H9 (cell line): ENCODE measurements at regions not wholly inside any gene's neighbourhood (a gene's known extent, or its start where the extent isn't known, plus 50 kb on each side); places are given as distances from the start of the nearest gene placed in this dataset.

Source experiments
- DNase-seq: peaks from one replicate; pipeline ENCODE4 v3.0.0-alpha.2; 2017
- H2AFZ ChIP-seq: one replicate; pipeline ENCODE4 v1.6.1; 2013; ENCODE audit warnings: mild to moderate bottlenecking, low read length, control low read depth, moderate library complexity
- H2AK5ac ChIP-seq: 2 replicates; pipeline ENCODE4 v1.6.1; 2013; ENCODE audit warnings: low read length, control low read depth, mixed read lengths; ENCODE audit not compliant: insufficient read length
- H2BK120ac ChIP-seq: one replicate; pipeline ENCODE4 v1.6.1; 2013; ENCODE audit warnings: low read depth, mild to moderate bottlenecking, low read length, control low read depth, inconsistent platforms; ENCODE audit not compliant: poor library complexity, severe bottlenecking
- H2BK12ac ChIP-seq: 2 replicates; pipeline ENCODE4 v1.6.1; 2013; ENCODE audit warnings: low read length, control low read depth, mixed read lengths, low read depth; ENCODE audit not compliant: insufficient read length
- H2BK15ac ChIP-seq: 2 replicates; pipeline ENCODE4 v1.6.1; 2013; ENCODE audit warnings: low read depth, low read length, control low read depth
- H2BK20ac ChIP-seq: one replicate; pipeline ENCODE4 v1.6.1; 2013; ENCODE audit warnings: low read depth, mild to moderate bottlenecking, low read length, control low read depth, inconsistent platforms; ENCODE audit not compliant: poor library complexity, severe bottlenecking
- H2BK5ac ChIP-seq: 2 replicates; pipeline ENCODE4 v1.6.1; 2013; ENCODE audit warnings: low read length, control low read depth, mixed read lengths; ENCODE audit not compliant: insufficient read length
- H3K14ac ChIP-seq: 2 replicates; pipeline ENCODE4 v1.6.1; 2013; ENCODE audit warnings: low read length, control low read depth; ENCODE audit not compliant: insufficient read depth
- H3K18ac ChIP-seq: 2 replicates; pipeline ENCODE4 v1.6.1; 2013; ENCODE audit warnings: low read depth, mild to moderate bottlenecking, mixed read lengths, low read length, control low read depth; ENCODE audit not compliant: insufficient read length
- H3K23ac ChIP-seq: 2 replicates; pipeline ENCODE4 v1.6.1; 2013; ENCODE audit warnings: low read length, control low read depth, mixed read lengths, low read depth; ENCODE audit not compliant: insufficient read length
- H3K23me2 ChIP-seq: 2 replicates; pipeline ENCODE4 v1.6.1; 2013; ENCODE audit warnings: low read depth, mild to moderate bottlenecking, mixed read lengths, low read length, control low read depth; ENCODE audit not compliant: insufficient read length, poor library complexity, severe bottlenecking
- H3K27ac ChIP-seq: 2 replicates; pipeline ENCODE4 v1.5.1; 2013; ENCODE audit warnings: low read length, control low read depth, mixed read lengths, low read depth; ENCODE audit not compliant: insufficient read length
- H3K27me3 ChIP-seq: 2 replicates; pipeline ENCODE4 v1.6.1; 2013; ENCODE audit warnings: low read length, control low read depth, inconsistent platforms; ENCODE audit not compliant: insufficient read depth
- H3K4ac ChIP-seq: 2 replicates; pipeline ENCODE4 v1.6.1; 2013; ENCODE audit warnings: low read depth, mild to moderate bottlenecking, control low read depth, inconsistent platforms, low read length, moderate library complexity
- H3K4me1 ChIP-seq: 2 replicates; pipeline ENCODE4 v1.6.1; 2013; ENCODE audit warnings: low read length, control low read depth, inconsistent platforms; ENCODE audit not compliant: insufficient read depth
- H3K4me2 ChIP-seq: 2 replicates; pipeline ENCODE4 v1.6.1; 2013; ENCODE audit warnings: low read length, control low read depth, mixed read lengths; ENCODE audit not compliant: insufficient read length, insufficient read depth
- H3K56ac ChIP-seq: 2 replicates; pipeline ENCODE4 v1.6.1; 2013; ENCODE audit warnings: low read depth, mild to moderate bottlenecking, mixed read lengths, low read length, control low read depth; ENCODE audit not compliant: insufficient read length
- H3K79me1 ChIP-seq: 2 replicates; pipeline ENCODE4 v1.6.1; 2013; ENCODE audit warnings: low read depth, mild to moderate bottlenecking, moderate library complexity, low read length, control low read depth, inconsistent platforms; ENCODE audit not compliant: insufficient read depth, poor library complexity, severe bottlenecking
- H3K79me2 ChIP-seq: 2 replicates; pipeline ENCODE4 v1.6.1; 2013; ENCODE audit warnings: low read length, control low read depth, inconsistent platforms; ENCODE audit not compliant: insufficient read depth
- H3K9ac ChIP-seq: 2 replicates; pipeline ENCODE4 v1.6.1; 2013; ENCODE audit warnings: low read length, control low read depth, mixed read lengths; ENCODE audit not compliant: insufficient read length; ENCODE audit errors: extremely low read depth
- H3K9me3 ChIP-seq: one replicate; pipeline ENCODE4 v1.6.1; 2013; ENCODE audit warnings: low read depth, low read length, inconsistent platforms; ENCODE audit not compliant: control insufficient read depth
- H3T11ph ChIP-seq: one replicate; pipeline ENCODE4 v1.6.1; 2013; ENCODE audit warnings: mild to moderate bottlenecking, low read length, control low read depth, inconsistent platforms
- H4K20me1 ChIP-seq: one replicate; pipeline ENCODE4 v1.6.1; 2013; ENCODE audit not compliant: control insufficient read depth, insufficient read length, insufficient read depth
- H4K5ac ChIP-seq: 2 replicates; pipeline ENCODE4 v1.6.1; 2013; ENCODE audit warnings: low read depth, mild to moderate bottlenecking, mixed read lengths, low read length, control low read depth; ENCODE audit not compliant: insufficient read length
- H4K8ac ChIP-seq: replicated peaks from 2 replicates; pipeline ENCODE4 v1.6.1; 2013; ENCODE audit warnings: low read length, control low read depth, mixed read lengths, low read depth; ENCODE audit not compliant: insufficient read length
- H4K91ac ChIP-seq: 2 replicates; pipeline ENCODE4 v1.6.1; 2013; ENCODE audit warnings: low read depth, mild to moderate bottlenecking, moderate library complexity, mixed read lengths, low read length, control low read depth; ENCODE audit not compliant: insufficient read length
- H3K27ac Mint-ChIP-seq, 3 experiments: 2 replicates in 2 of 3; 3 replicates in 1 of 3; pipeline ENCODE4 v1.8.0; 2020 to 2021; ENCODE audit warnings: mixed read lengths in 3 of 3, mild to moderate bottlenecking in 1 of 3, moderate library complexity in 1 of 3
- H3K27me3 Mint-ChIP-seq: 2 replicates; pipeline ENCODE4 v1.8.0; 2021; ENCODE audit warnings: low read depth, mild to moderate bottlenecking, moderate library complexity, mixed read lengths
- H3K36me3 Mint-ChIP-seq, 3 experiments: 2 replicates in 2 of 3; 3 replicates in 1 of 3; pipeline ENCODE4 v1.8.0; 2020 to 2021; ENCODE audit warnings: low read depth in 3 of 3, mixed read lengths in 3 of 3; ENCODE audit not compliant: insufficient read depth in 1 of 3
- H3K4me1 Mint-ChIP-seq, 2 experiments: 2 replicates each; pipeline ENCODE4 v1.8.0; 2020; ENCODE audit warnings: mixed read lengths in 2 of 2
- H3K4me3 Mint-ChIP-seq, 2 experiments: 2 replicates in 1 of 2; 3 replicates in 1 of 2; pipeline ENCODE4 v1.8.0; 2020 to 2021; ENCODE audit warnings: mild to moderate bottlenecking in 2 of 2, mixed read lengths in 2 of 2, moderate library complexity in 1 of 2
- H3K9me3 Mint-ChIP-seq, 2 experiments: 2 replicates in 1 of 2; 3 replicates in 1 of 2; pipeline ENCODE4 v1.8.0; 2020; ENCODE audit warnings: mild to moderate bottlenecking in 2 of 2, mixed read lengths in 2 of 2, moderate library complexity in 1 of 2
- WGBS: extraction: QIAGEN DNeasy Blood & Tissue Kit; methylation state at CpG from one replicate; pipeline ENCODE4 v1.1.7; 2013; ENCODE audit warnings: missing lambda C conversion rate, low lambda C conversion rate, mixed read lengths; ENCODE audit not compliant: insufficient read length; ENCODE audit errors: extremely low coverage; 5-methylcytosine and 5-hydroxymethylcytosine counted together
- TF ChIP-seq, protein P1 (sequence below): fragments of 200-600 bp; sonication (generic); conservative IDR thresholded peaks from 3 replicates; pipeline ENCODE4 v1.8.0; 2021; ENCODE audit warnings: antibody characterized with exemption, mild to moderate bottlenecking

- no peaks in the 10 kb centered on the region for H3K9me3 Mint-ChIP-seq
- no CpG with 5 or more reads among the region's 1 CpG for WGBS
- Histone ChIP-seq H2BK5ac (no peak overlapping the region), H3K9me3 (no peaks in the 10 kb centered on the region), H3K56ac (no peak overlapping the region), H3K23me2 (no peaks in the 10 kb centered on the region), H3K9ac (no peak overlapping the region), H3K18ac (no peak overlapping the region), H3K23ac (no peak overlapping the region), H3K4me1 (no peaks in the 10 kb centered on the region), H4K20me1 (no peaks in the 10 kb centered on the region), H3K4me2 (no peak overlapping the region), H2BK20ac (no peak overlapping the region), H2BK120ac (no peak overlapping the region), H2AK5ac (no peak overlapping the region), H3T11ph (no peak overlapping the region), H4K91ac (no peak overlapping the region), H3K27me3 (no peaks in the 10 kb centered on the region), H2BK12ac (no peak overlapping the region), H3K27ac (no peak overlapping the region), H2AFZ (no peak overlapping the region), H3K79me2 (no peaks in the 10 kb centered on the region), H4K5ac (no peak overlapping the region), H3K14ac (no peak overlapping the region), H3K79me1 (no peaks in the 10 kb centered on the region), H2BK15ac (no peak overlapping the region), H4K8ac (no peak overlapping the region), H3K4ac (no peak overlapping the region)
- TF ChIP-seq, protein P1, sequence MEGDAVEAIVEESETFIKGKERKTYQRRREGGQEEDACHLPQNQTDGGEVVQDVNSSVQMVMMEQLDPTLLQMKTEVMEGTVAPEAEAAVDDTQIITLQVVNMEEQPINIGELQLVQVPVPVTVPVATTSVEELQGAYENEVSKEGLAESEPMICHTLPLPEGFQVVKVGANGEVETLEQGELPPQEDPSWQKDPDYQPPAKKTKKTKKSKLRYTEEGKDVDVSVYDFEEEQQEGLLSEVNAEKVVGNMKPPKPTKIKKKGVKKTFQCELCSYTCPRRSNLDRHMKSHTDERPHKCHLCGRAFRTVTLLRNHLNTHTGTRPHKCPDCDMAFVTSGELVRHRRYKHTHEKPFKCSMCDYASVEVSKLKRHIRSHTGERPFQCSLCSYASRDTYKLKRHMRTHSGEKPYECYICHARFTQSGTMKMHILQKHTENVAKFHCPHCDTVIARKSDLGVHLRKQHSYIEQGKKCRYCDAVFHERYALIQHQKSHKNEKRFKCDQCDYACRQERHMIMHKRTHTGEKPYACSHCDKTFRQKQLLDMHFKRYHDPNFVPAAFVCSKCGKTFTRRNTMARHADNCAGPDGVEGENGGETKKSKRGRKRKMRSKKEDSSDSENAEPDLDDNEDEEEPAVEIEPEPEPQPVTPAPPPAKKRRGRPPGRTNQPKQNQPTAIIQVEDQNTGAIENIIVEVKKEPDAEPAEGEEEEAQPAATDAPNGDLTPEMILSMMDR = no peak
- H3K27me3 Mint-ChIP-seq = no peaks in the 10 kb centered on the region
- H3K36me3 Mint-ChIP-seq = no peaks in the 10 kb centered on the region
- DNase-seq = no peak
- no peaks in the 10 kb centered on the region for H3K4me1 Mint-ChIP-seq
- no peak overlapping the region for H3K4me3 Mint-ChIP-seq
- no peak overlapping the region for H3K27ac Mint-ChIP-seq
Observed at GRCh38 chr5:33319151-33319550, 121.6 kb upstream of the TARS1 start.
